GM23248 (cell line): ENCODE measurements at regions not wholly inside any gene's neighbourhood (a gene's known extent, or its start where the extent isn't known, plus 50 kb on each side); places are given as distances from the start of the nearest gene placed in this dataset.

Experiments used
- EZH2 ChIP-seq: fragments of 200-600 bp; sonication (generic); IDR thresholded peaks from 2 replicates; pipeline ENCODE4 v1.6.1; 2018; ENCODE audit warnings: antibody characterized with exemption, mild to moderate bottlenecking; ENCODE audit not compliant: insufficient read depth, poor library complexity, severe bottlenecking
- EZH2phosphoT487 ChIP-seq: fragments of 200-600 bp; sonication (generic); IDR thresholded peaks from 2 replicates; pipeline ENCODE4 v1.6.1; 2018; ENCODE audit warnings: antibody characterized with exemption, moderate library complexity, mild to moderate bottlenecking, low read depth; ENCODE audit not compliant: insufficient read depth

DNA sequence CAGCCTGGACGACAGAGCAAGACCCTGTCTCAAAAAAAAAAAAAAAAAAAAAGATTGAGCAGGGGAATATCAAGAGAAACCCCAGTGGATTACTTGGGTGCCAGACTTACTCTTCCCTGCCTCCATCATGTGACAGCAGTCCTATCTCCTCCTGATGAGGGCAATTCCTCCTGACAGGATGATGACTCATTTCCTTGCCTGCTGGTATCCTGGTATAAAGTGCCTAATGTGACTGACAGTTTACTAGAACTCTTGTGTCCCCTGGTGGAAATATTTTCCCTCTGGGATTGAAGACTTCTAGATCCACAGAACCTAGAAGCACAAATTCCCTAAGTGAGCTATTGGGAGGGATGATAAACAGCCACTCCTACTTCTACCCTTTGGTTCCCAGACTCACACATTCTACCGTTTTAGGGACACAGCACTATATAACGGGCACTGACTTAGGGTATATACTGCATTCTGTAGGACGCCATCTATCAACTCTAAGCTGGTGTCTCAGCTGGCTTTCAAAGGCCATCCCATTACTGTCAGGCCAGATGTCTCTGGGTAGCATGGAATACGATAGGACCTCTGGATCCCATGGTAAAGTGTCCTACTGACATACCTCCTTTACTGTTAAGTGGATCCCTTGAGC is 114.6 kb upstream of the MED13 start:
- TF ChIP-seq EZH2 (no peak), EZH2phosphoT487 (no peak)
